Prostate gland (tissue), 2 donors: ENCODE measurements at regions not wholly inside any gene's neighbourhood (a gene's known extent, or its start where the extent isn't known, plus 50 kb on each side); places are given as distances from the start of the nearest gene placed in this dataset.

ENCODE experiments used
- DNase-seq: peaks from one replicate; pipeline ENCODE4 v3.0.0-alpha.2; 2019; ENCODE audit warnings: low spot score
- H3K27ac ChIP-seq, 2 donors: fragments of 200-600 bp; sonication (generic); 2 replicates each; pipeline ENCODE4 v1.5.1; 2017 to 2019
- H3K27me3 ChIP-seq: fragments of 200-600 bp; sonication (generic); replicated peaks from 2 replicates; pipeline ENCODE4 v1.5.1; 2019; ENCODE audit not compliant: insufficient read depth
- H3K36me3 ChIP-seq, 2 donors: fragments of 200-600 bp; sonication (generic); 1 replicate in 1 of 2; 2 replicates in 1 of 2; pipeline versions ENCODE4 v1.5.1 to v1.8.1; 2017 to 2019
- H3K4me1 ChIP-seq: fragments of 200-600 bp; sonication (generic); replicated peaks from 2 replicates; pipeline ENCODE4 v1.5.1; 2019
- H3K4me3 ChIP-seq, 2 donors: fragments of 200-600 bp; sonication (generic); 2 replicates each; pipeline ENCODE4 v1.5.1; 2017 to 2019
- H3K9me3 ChIP-seq: fragments of 200-600 bp; sonication (generic); 2 replicates; pipeline ENCODE4 v1.5.1; 2017
- CTCF ChIP-seq, 4 experiments: fragments of 200-600 bp in 2 of 4; fragments of 450-650 bp in 2 of 4; sonication (generic) in 2 of 4; IDR thresholded peaks; 1 replicate in 3 of 4; 2 replicates in 1 of 4; pipeline ENCODE4 v1.5.1; 2016 to 2019; ENCODE audit warnings: antibody characterized with exemption in 4 of 4, mild to moderate bottlenecking in 2 of 4, moderate library complexity in 2 of 4
- POLR2A ChIP-seq: fragments of 450-650 bp; IDR thresholded peaks from one replicate; pipeline ENCODE4 v1.6.1; 2016; ENCODE audit warnings: antibody characterized with exemption, mild to moderate bottlenecking
- POLR2AphosphoS5 ChIP-seq: sonication (generic); formaldehyde crosslinking; IDR thresholded peaks from one replicate; pipeline ENCODE4 v1.6.1; 2017; ENCODE audit warnings: antibody characterized with exemption
- WGBS: methylation state at CpG from one replicate; pipeline ENCODE4 v1.1.5; 2018; 5-methylcytosine and 5-hydroxymethylcytosine counted together
- intact Hi-C: fragments of 100-400 bp; cut with DNase I; formaldehyde crosslinking; loops from one replicate; pipeline ENCODE4 v1.14.2; 2022

DNA sequence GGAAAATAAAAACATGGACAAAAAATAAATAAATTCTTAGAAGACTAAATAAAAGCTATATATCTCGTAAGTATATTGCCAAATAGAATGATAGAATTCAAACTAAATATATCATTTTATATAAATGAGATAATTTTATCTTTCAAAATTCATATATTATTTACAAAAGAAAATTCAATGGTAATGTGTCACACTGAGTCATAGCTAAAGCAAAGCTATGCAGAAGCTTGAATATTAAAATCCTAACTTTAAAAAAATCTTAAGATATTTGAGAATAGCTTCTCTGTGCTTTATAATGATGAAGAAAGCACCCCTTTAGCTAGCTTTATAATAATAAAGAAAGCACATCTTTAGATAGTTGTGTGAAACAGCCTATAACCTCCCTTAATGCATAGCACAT is 1010.8 kb downstream of the OTOL1 start:
- Histone ChIP-seq H3K4me1 (no peaks in the 10 kb centered on the region), H3K9me3 (no peaks in the 10 kb centered on the region), H3K4me3 (no peak overlapping the region), H3K36me3 (no peaks in the 10 kb centered on the region), H3K27ac (no peak overlapping the region), H3K27me3 (no peaks in the 10 kb centered on the region)
- intact Hi-C loops, result no loop called here
- no peak for DNase-seq
- no peak for TF ChIP-seq POLR2AphosphoS5
- no peak for TF ChIP-seq CTCF (IDR thresholded peaks at IDR 0.05)
- TF ChIP-seq POLR2A, result no peak
- WGBS, result 95% methylated on average over 1 of the region's 1 CpG

DNA sequence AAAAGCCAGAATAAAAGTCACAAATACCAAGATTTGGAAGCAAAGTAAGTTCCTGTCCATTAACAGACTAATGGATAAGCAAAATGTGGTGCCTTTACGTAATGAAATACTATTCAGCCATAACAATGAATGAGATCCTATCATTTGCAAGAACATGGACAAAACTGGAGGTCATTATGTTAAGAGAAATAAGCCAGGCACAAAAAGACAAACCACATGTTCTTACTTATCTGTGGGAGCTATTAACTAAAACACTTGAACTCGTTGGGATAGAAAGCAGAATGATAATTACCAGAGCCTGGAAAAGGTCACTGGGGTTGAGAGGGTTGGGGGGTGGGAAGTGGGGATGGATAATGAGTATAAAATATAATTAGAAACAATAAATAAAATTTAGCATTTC is 1015.9 kb downstream of the OTOL1 start:
- H3K36me3 ChIP-seq, result no peaks in the 10 kb centered on the region
- WGBS, result 75% methylated on average over 2 of the region's 2 CpGs
- intact Hi-C loops, result no loop called here
- H3K27me3 ChIP-seq, result no peaks in the 10 kb centered on the region
- no peak overlapping the region for H3K27ac ChIP-seq
- no peaks in the 10 kb centered on the region for H3K9me3 ChIP-seq
- TF ChIP-seq CTCF (IDR thresholded peaks at IDR 0.05) (no peak), POLR2AphosphoS5 (no peak)
- no peaks in the 10 kb centered on the region for H3K4me1 ChIP-seq
- H3K4me3 ChIP-seq, result no peak overlapping the region
- no peak for DNase-seq

GRCh38 chr3:162517110-162517509 is 1020.5 kb downstream of the OTOL1 start:
- H3K27me3 ChIP-seq, result no peaks in the 10 kb centered on the region
- no peaks in the 10 kb centered on the region for H3K4me1 ChIP-seq
- no peak for DNase-seq
- no peaks in the 10 kb centered on the region for H3K9me3 ChIP-seq
- intact Hi-C loops, result no loop called here
- H3K4me3 ChIP-seq, result no peak overlapping the region
- no peaks in the 10 kb centered on the region for H3K36me3 ChIP-seq
- no peak for TF ChIP-seq POLR2A
- no peak for TF ChIP-seq POLR2AphosphoS5
- TF ChIP-seq CTCF (IDR thresholded peaks at IDR 0.05), result no peak
- H3K27ac ChIP-seq, result no peak overlapping the region

DNA sequence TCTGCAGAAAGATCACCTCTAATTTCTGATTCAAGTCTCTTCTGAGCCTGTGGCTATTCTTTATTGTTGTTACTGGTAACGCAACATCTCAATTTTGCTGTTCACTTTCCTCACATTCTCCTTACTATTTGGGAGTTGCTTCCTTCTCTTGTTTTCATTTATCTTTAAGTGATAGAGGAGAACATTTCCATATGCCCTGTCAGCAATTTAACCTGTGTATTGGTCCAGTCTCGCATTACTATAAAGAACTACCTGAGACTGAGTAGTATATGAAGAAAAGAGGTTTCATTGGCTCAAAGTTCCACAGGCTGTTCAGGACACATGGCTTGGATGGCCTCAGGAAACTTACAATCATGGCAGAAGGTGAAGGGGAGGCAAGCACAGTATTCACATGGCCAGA is 1025.1 kb downstream of the OTOL1 start:
- no peaks in the 10 kb centered on the region for H3K27me3 ChIP-seq
- intact Hi-C loops, result no loop called here
- 96% methylated on average over 2 of the region's 2 CpGs for WGBS
- no peak for DNase-seq
- no peaks in the 10 kb centered on the region for H3K36me3 ChIP-seq
- no peaks in the 10 kb centered on the region for H3K9me3 ChIP-seq
- no peaks in the 10 kb centered on the region for H3K4me1 ChIP-seq
- no peak overlapping the region for H3K4me3 ChIP-seq
- TF ChIP-seq CTCF (IDR thresholded peaks at IDR 0.05) (no peak), POLR2AphosphoS5 (no peak), POLR2A (no peak)
- no peak overlapping the region for H3K27ac ChIP-seq

DNA sequence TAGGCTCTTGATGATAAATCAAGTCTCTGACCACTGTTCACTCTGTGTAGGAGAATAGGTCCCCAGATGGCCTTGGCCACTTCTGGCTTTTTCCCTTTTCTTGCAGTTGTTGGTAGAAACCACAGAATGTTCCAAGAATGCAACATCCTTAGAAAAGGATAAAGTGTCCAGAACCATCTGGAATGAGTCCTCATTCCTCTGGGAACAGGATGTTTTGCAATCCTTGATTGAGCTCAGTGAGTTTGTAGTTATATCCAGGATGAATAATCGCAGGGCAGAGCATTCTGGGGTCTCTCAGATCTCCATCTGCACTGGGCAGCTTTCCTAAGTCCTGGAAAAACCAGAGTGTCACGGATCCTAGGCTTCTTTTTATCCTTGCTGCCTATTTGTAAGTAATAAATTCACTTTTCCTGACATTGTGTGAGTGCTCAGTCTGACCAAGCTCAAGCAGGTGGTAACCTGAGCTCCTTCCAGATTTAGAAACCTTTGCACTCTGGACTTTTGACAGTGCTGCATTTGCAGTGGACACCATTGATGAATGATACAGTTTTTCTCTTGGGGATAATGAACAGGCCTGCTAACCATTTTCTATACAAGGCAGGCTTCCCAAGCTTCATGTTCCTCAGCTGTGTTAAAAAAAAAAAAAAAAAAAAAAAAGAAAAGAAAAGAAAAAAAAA is 1028.6 kb downstream of the OTOL1 start:
- WGBS, result 46% methylated on average over 2 of the region's 2 CpGs
- H3K27ac ChIP-seq, result no peak overlapping the region
- intact Hi-C loops, result no loop called here

More for the DNA sequence above, 1028.6 kb downstream of the OTOL1 start:
- Histone ChIP-seq H3K36me3 (no peaks in the 10 kb centered on the region), H3K4me1 (no peaks in the 10 kb centered on the region), H3K9me3 (no peaks in the 10 kb centered on the region), H3K27me3 (no peaks in the 10 kb centered on the region), H3K4me3 (no peak overlapping the region)
- TF ChIP-seq POLR2A (no peak), POLR2AphosphoS5 (no peak), CTCF (IDR thresholded peaks at IDR 0.05) (no peak)
- DNase-seq, result no peak
